ENCODE measurements at regions not wholly inside any gene's neighbourhood (a gene's known extent, or its start where the extent isn't known, plus 50 kb on each side); places are given as distances from the start of the nearest gene placed in this dataset.

DNA sequence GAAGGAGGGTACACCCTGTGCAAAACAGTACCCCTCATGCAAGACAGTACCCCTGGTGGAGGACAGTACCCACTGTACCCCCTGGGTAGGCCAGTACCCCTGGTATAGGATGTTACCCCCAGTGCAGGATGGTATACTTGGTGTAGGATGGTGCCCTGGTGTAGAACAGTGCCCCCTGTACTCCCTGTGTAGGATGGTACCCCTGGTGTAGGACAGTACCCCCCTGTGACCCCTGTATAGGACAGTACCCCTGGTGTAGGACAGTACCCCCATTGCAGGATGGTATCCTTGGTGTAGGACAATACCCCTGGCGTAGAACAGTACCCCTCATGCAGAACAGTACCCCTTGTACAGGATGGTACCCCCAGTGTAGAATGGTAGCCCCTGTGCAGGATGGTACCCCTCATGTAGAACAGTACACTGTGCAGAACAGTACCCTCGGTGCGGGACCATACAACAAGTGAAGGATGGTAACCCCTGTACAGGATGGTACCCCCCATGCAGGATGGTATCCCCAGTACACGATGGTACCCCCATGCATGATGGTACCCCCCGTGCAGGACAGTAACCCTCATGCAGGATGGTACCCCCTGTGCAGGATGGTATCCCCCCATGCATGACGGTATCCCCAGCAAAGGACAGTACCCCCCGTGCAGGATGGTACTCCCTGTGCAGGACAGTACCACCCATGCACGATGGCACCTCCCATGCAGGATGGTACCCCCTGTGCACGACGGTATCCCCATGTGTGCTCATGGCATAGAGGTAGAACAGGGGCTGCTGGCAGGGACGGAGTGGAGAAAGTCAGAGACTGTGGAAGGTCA lies 248.0 kb downstream of the DCDC2C start:
- Histone ChIP-seq H3K79me2 (ENCODE audit: insufficient read depth) (no peaks in the 10 kb centered on the region), H3K27ac (no peak overlapping the region), H3K9me3 (ENCODE audit: low read depth) (no peaks in the 10 kb centered on the region), H3K4me2 (ENCODE audit: unreplicated experiment) (no peak overlapping the region), H4K20me1 (ENCODE audit: insufficient read depth) (no peaks in the 10 kb centered on the region), H3K9me2 (ENCODE audit: insufficient read depth) (no peaks in the 10 kb centered on the region), H3K27me3 (replicated peaks; ENCODE audit: insufficient read depth) (no peaks in the 10 kb centered on the region), H3K36me3 (ENCODE audit: low read depth) (no peaks in the 10 kb centered on the region), H3K9ac (no peak overlapping the region), H3F3A (ENCODE audit: insufficient read depth) (no peaks in the 10 kb centered on the region), H3K4me3 (no peak overlapping the region), H3K4me1 (ENCODE audit: insufficient read depth) (no peaks in the 10 kb centered on the region), H2AFZ (no peak overlapping the region)
- in situ Hi-C loops (cut with MboI): no loop called here
- no peak for TF ChIP-seq EZH2 (IDR thresholded peaks at IDR 0.05; ENCODE audit: insufficient read depth, poor library complexity, severe bottlenecking)
- no peak for TF ChIP-seq EZH2phosphoT487 (IDR thresholded peaks at IDR 0.05; ENCODE audit: insufficient read depth, low read depth)
- no peak for DNase-seq
- WGBS, 2 experiments (ENCODE audit: low coverage in 1 of 2, low lambda C conversion rate in 2 of 2, missing lambda C conversion rate in 2 of 2): 25 to 26% methylated on average over 11 of the region's 11 CpGs

DNA sequence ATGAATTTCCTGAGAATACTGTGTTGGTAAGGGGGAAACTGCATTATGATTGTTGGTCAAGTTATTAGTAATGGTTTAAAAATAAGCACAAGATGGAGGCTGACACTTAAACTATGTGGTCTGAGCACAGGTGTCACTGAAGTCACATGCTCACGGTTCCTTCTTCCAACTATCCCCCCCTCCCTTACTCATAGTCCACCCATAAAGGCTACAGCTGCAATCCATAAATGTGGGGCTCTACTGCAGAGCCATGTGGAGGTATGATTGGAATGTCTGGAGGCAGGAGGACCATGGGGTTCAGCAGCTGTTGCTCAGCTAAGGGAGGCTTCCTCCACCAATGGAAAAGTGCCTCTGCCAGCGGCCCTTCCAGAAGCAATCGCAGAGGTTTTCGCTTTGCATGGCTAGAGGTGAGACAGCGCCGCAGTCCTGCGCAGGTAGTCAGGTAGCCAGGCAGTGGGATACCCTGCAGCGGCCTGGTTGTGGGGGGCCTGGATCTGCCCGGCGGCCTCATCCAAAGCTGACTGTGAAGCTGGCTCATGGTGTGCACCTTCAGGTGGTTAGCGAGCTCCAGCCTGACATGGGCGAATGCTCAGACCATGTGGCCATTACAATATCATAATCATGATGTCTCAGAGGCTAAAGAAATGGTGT lies 249.6 kb downstream of the DCDC2C start:
- H3K4me3 ChIP-seq: no peak overlapping the region
- no peak for TF ChIP-seq EZH2phosphoT487 (IDR thresholded peaks at IDR 0.05; ENCODE audit: insufficient read depth, low read depth)
- TF ChIP-seq EZH2 (IDR thresholded peaks at IDR 0.05; ENCODE audit: insufficient read depth, poor library complexity, severe bottlenecking): no peak
- H3K4me2 ChIP-seq (ENCODE audit: unreplicated experiment): no peak overlapping the region
- no peaks in the 10 kb centered on the region for H3F3A ChIP-seq (ENCODE audit: insufficient read depth)
- H3K36me3 ChIP-seq (ENCODE audit: low read depth): no peaks in the 10 kb centered on the region
- WGBS, 2 experiments (ENCODE audit: low coverage in 1 of 2, low lambda C conversion rate in 2 of 2, missing lambda C conversion rate in 2 of 2): 14 to 17% methylated on average over 12 of the region's 12 CpGs
- no peak for DNase-seq
- H2AFZ ChIP-seq: no peak overlapping the region
- no peak overlapping the region for H3K27ac ChIP-seq
- no peaks in the 10 kb centered on the region for H3K9me3 ChIP-seq (ENCODE audit: low read depth)
- in situ Hi-C loops (cut with MboI): no loop called here
- no peaks in the 10 kb centered on the region for H3K27me3 ChIP-seq (replicated peaks; ENCODE audit: insufficient read depth)
- H3K9ac ChIP-seq: no peak overlapping the region
- H3K79me2 ChIP-seq (ENCODE audit: insufficient read depth): no peaks in the 10 kb centered on the region
- H3K4me1 ChIP-seq (ENCODE audit: insufficient read depth): no peaks in the 10 kb centered on the region
- no peaks in the 10 kb centered on the region for H4K20me1 ChIP-seq (ENCODE audit: insufficient read depth)
- no peaks in the 10 kb centered on the region for H3K9me2 ChIP-seq (ENCODE audit: insufficient read depth)

DNA sequence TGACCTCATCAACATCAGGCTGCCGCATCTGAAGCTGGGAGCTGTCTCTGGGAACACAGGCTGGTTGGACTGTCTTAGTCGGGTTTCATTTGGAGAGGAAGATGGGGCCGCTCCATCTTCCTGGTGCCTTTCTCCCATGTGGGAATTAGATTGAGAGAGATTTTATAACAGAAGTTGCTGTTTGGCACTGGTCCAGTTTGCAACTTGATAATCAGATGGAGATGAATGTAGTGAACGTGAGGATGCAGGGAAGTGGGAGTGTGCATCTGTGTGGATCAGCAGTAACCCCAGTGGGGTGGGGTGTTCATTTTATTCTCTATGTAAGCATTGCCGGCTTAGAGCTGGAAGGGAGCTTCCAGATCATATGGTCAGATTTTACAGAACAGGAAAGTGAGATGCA lies 250.9 kb downstream of the DCDC2C start:
- no peak overlapping the region for H3K27ac ChIP-seq
- no peaks in the 10 kb centered on the region for H3K9me3 ChIP-seq (ENCODE audit: low read depth)
- WGBS, 2 experiments (ENCODE audit: low coverage in 1 of 2, low lambda C conversion rate in 2 of 2, missing lambda C conversion rate in 2 of 2): 8 to 9% methylated on average over 5 of the region's 5 CpGs
- no peaks in the 10 kb centered on the region for H3K36me3 ChIP-seq (ENCODE audit: low read depth)
- no peaks in the 10 kb centered on the region for H3K4me1 ChIP-seq (ENCODE audit: insufficient read depth)
- in situ Hi-C loops (cut with MboI): no loop called here
- H3K4me2 ChIP-seq (ENCODE audit: unreplicated experiment): no peak overlapping the region
- TF ChIP-seq EZH2phosphoT487 (IDR thresholded peaks at IDR 0.05; ENCODE audit: insufficient read depth, low read depth) (no peak), EZH2 (IDR thresholded peaks at IDR 0.05; ENCODE audit: insufficient read depth, poor library complexity, severe bottlenecking) (no peak)
- DNase-seq: no peak
- no peaks in the 10 kb centered on the region for H3K79me2 ChIP-seq (ENCODE audit: insufficient read depth)
- H3K27me3 ChIP-seq (replicated peaks; ENCODE audit: insufficient read depth): no peaks in the 10 kb centered on the region
- no peaks in the 10 kb centered on the region for H4K20me1 ChIP-seq (ENCODE audit: insufficient read depth)
- H3K9ac ChIP-seq: no peak overlapping the region
- H2AFZ ChIP-seq: no peak overlapping the region
- H3K4me3 ChIP-seq: no peak overlapping the region
- H3K9me2 ChIP-seq (ENCODE audit: insufficient read depth): no peaks in the 10 kb centered on the region
- H3F3A ChIP-seq (ENCODE audit: insufficient read depth): no peaks in the 10 kb centered on the region

DNA sequence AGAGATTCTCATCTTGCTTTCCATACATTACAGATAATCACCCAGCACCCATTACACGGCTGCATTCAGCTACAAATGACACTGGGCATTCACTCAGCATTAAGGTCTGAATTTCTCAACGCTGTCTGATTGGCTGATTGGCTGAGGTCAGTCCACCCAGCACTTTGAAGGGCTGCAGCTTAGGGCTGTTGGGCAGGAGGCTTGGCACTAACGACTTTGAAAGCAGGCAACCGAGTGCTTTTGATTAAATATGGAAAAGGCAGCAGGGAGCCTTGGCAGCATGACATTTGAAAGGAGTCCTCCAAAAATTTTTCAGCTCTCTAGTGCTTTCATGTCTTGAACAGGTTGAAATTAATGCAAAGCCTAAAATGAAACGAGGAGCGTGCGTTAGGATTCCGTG lies 253.0 kb downstream of the DCDC2C start:
- WGBS, 2 experiments (ENCODE audit: low coverage in 1 of 2, low lambda C conversion rate in 2 of 2, missing lambda C conversion rate in 2 of 2): 15 to 16% methylated on average over 8 of the region's 8 CpGs
- Histone ChIP-seq H3K27me3 (replicated peaks; ENCODE audit: insufficient read depth) (no peaks in the 10 kb centered on the region), H3K4me1 (ENCODE audit: insufficient read depth) (no peaks in the 10 kb centered on the region), H3F3A (ENCODE audit: insufficient read depth) (no peaks in the 10 kb centered on the region), H3K79me2 (ENCODE audit: insufficient read depth) (no peaks in the 10 kb centered on the region), H3K27ac (no peak overlapping the region), H3K36me3 (ENCODE audit: low read depth) (no peaks in the 10 kb centered on the region), H3K9me2 (ENCODE audit: insufficient read depth) (no peaks in the 10 kb centered on the region), H4K20me1 (ENCODE audit: insufficient read depth) (no peaks in the 10 kb centered on the region), H3K4me2 (ENCODE audit: unreplicated experiment) (no peak overlapping the region), H2AFZ (no peak overlapping the region), H3K9me3 (ENCODE audit: low read depth) (no peaks in the 10 kb centered on the region), H3K4me3 (no peak overlapping the region), H3K9ac (no peak overlapping the region)
- no peak for DNase-seq
- in situ Hi-C loops (cut with MboI): no loop called here
- TF ChIP-seq EZH2 (IDR thresholded peaks at IDR 0.05; ENCODE audit: insufficient read depth, poor library complexity, severe bottlenecking): no peak
- no peak for TF ChIP-seq EZH2phosphoT487 (IDR thresholded peaks at IDR 0.05; ENCODE audit: insufficient read depth, low read depth)

Measured in GM23248 (cell line).